CD8-positive, alpha-beta memory T cell (primary cell): ENCODE measurements at regions not wholly inside any gene's neighbourhood (a gene's known extent, or its start where the extent isn't known, plus 50 kb on each side); places are given as distances from the start of the nearest gene placed in this dataset.
A peak's percentile ranks its signal among the peaks of the same experiment; 100 is the strongest.

ENCODE experiments used
- CTCF ChIA-PET: fragments of 350-600 bp; sonication (Branson Sonifier 250); formaldehyde crosslinking; loops from one replicate; lab custom pipeline; 2021; ENCODE audit warnings: antibody characterized with exemption; lab: Charles Lee
- POLR2A ChIA-PET: fragments of 350-600 bp; sonication (Branson Sonifier 250); formaldehyde crosslinking; loops from one replicate; lab custom pipeline; 2021; ENCODE audit warnings: antibody characterized with exemption; lab: Charles Lee
- DNase-seq, 5 donors: peaks; one replicate each; pipeline versions ENCODE4 v3.0.0 to v3.0.0-alpha.2; 2020 to 2022; ENCODE audit warnings: mixed read lengths in 1 of 5
- H3K27ac ChIP-seq: one replicate; pipeline ENCODE4 v1.7.0; 2013; ENCODE audit warnings: low read depth, mild to moderate bottlenecking, low read length, moderate library complexity
- H3K27me3 ChIP-seq: 2 replicates; pipeline ENCODE4 v1.7.0; 2013; ENCODE audit warnings: low read length, mild to moderate bottlenecking; ENCODE audit not compliant: insufficient read depth, poor library complexity, severe bottlenecking
- H3K36me3 ChIP-seq: 2 replicates; pipeline ENCODE4 v1.7.0; 2013; ENCODE audit warnings: mild to moderate bottlenecking, low read length, moderate library complexity; ENCODE audit not compliant: insufficient read depth
- H3K4me1 ChIP-seq: 2 replicates; pipeline ENCODE4 v1.7.0; 2013; ENCODE audit warnings: mild to moderate bottlenecking, low read length, moderate library complexity; ENCODE audit not compliant: insufficient read depth
- H3K4me3 ChIP-seq: 2 replicates; pipeline ENCODE4 v1.7.0; 2013; ENCODE audit warnings: mild to moderate bottlenecking, low read length
- H3K9me3 ChIP-seq: 2 replicates; pipeline ENCODE4 v1.7.0; 2013; ENCODE audit warnings: mild to moderate bottlenecking, low read length
- H3K27ac Mint-ChIP-seq, 8 donors: one replicate each; pipeline ENCODE4 v1.8.0; 2020 to 2021; ENCODE audit warnings: mixed read lengths in 8 of 8, mild to moderate bottlenecking in 6 of 8, inconsistent platforms in 3 of 8, moderate library complexity in 3 of 8
- H3K27me3 Mint-ChIP-seq, 2 donors: one replicate each; pipeline ENCODE4 v1.8.0; 2020 to 2021; ENCODE audit warnings: mixed read lengths in 2 of 2, mild to moderate bottlenecking in 1 of 2, moderate library complexity in 1 of 2
- H3K36me3 Mint-ChIP-seq, 3 donors: one replicate each; pipeline ENCODE4 v1.8.0; 2020 to 2021; ENCODE audit warnings: mixed read lengths in 3 of 3, inconsistent platforms in 1 of 3, mild to moderate bottlenecking in 1 of 3
- H3K4me1 Mint-ChIP-seq, 3 donors: one replicate each; pipeline ENCODE4 v1.8.0; 2020 to 2021; ENCODE audit warnings: mixed read lengths in 3 of 3, inconsistent platforms in 1 of 3, mild to moderate bottlenecking in 1 of 3
- H3K4me3 Mint-ChIP-seq, 7 donors: one replicate each; pipeline ENCODE4 v1.8.0; 2020 to 2021; ENCODE audit warnings: mixed read lengths in 7 of 7, mild to moderate bottlenecking in 6 of 7, moderate library complexity in 4 of 7, inconsistent platforms in 2 of 7
- H3K9me3 Mint-ChIP-seq, 5 donors: one replicate each; pipeline ENCODE4 v1.8.0; 2020 to 2022; ENCODE audit warnings: mixed read lengths in 5 of 5, mild to moderate bottlenecking in 3 of 5, moderate library complexity in 2 of 5, inconsistent platforms in 1 of 5

GRCh38 chr2:121038031-121038430 is 247.0 kb downstream of the TFCP2L1 start:
- H3K36me3 Mint-ChIP-seq: no peaks in the 10 kb centered on the region
- ChIA-PET CTCF (no interaction called here), POLR2A (no interaction called here)

GRCh38 chr2:121038431-121038830 is 246.6 kb downstream of the TFCP2L1 start:
- no peak overlapping the region for H3K4me3 ChIP-seq
- no peak overlapping the region for H3K27ac ChIP-seq
- H3K27me3 ChIP-seq: no peaks in the 10 kb centered on the region
- Mint-ChIP-seq H3K4me1 (no peaks in the 10 kb centered on the region), H3K36me3 (no peaks in the 10 kb centered on the region), H3K27ac (no peak overlapping the region), H3K9me3 (peaks cover 0 to 3% (median 0%) of the 10 kb centered on the region in 5 donors), H3K27me3 (peaks cover 4 to 7% of the 10 kb centered on the region in 2 donors), H3K4me3 (no peak overlapping the region)
- H3K4me1 ChIP-seq: no peaks in the 10 kb centered on the region
- ChIA-PET POLR2A (no interaction called here), CTCF (no interaction called here)
- no peaks in the 10 kb centered on the region for H3K36me3 ChIP-seq
- no peaks in the 10 kb centered on the region for H3K9me3 ChIP-seq
- no peak for DNase-seq

More at GRCh38 chr2:121038031-121038430, 247.0 kb downstream of the TFCP2L1 start:
- H3K4me1 Mint-ChIP-seq: no peaks in the 10 kb centered on the region
- Histone ChIP-seq H3K27ac (no peak overlapping the region), H3K4me3 (no peak overlapping the region), H3K9me3 (no peaks in the 10 kb centered on the region), H3K4me1 (no peaks in the 10 kb centered on the region), H3K27me3 (no peaks in the 10 kb centered on the region), H3K36me3 (no peaks in the 10 kb centered on the region)
- no peak overlapping the region for H3K27ac Mint-ChIP-seq
- peaks cover 0 to 3% (median 0%) of the 10 kb centered on the region in 5 donors for H3K9me3 Mint-ChIP-seq
- H3K27me3 Mint-ChIP-seq: peaks cover 4 to 7% of the 10 kb centered on the region in 2 donors
- DNase-seq: no peak
- H3K4me3 Mint-ChIP-seq: no peak overlapping the region

- no peak overlapping the region for H3K27ac ChIP-seq
- Mint-ChIP-seq H3K36me3 (no peaks in the 10 kb centered on the region), H3K4me1 (no peaks in the 10 kb centered on the region), H3K27ac (no peak overlapping the region), H3K27me3 (peaks cover 4% of the 10 kb centered on the region in 2 donors), H3K9me3 (peaks cover 0 to 3% (median 0%) of the 10 kb centered on the region in 5 donors), H3K4me3 (no peak overlapping the region)
- H3K9me3 ChIP-seq: no peaks in the 10 kb centered on the region
- no peak overlapping the region for H3K4me3 ChIP-seq
- no peaks in the 10 kb centered on the region for H3K4me1 ChIP-seq
- ChIA-PET POLR2A (no interaction called here), CTCF (no interaction called here)
- no peaks in the 10 kb centered on the region for H3K27me3 ChIP-seq
- H3K36me3 ChIP-seq: no peaks in the 10 kb centered on the region
- no peak for DNase-seq
Observed at GRCh38 chr2:121038891-121039616, 245.9 kb downstream of the TFCP2L1 start.

GRCh38 chr2:121039679-121040078 is 245.3 kb downstream of the TFCP2L1 start:
- Mint-ChIP-seq H3K9me3 (peaks cover 0 to 3% (median 0%) of the 10 kb centered on the region in 5 donors), H3K36me3 (no peaks in the 10 kb centered on the region)
- POLR2A ChIA-PET: no interaction called here

GRCh38 chr2:121041516-121041915 is 243.5 kb downstream of the TFCP2L1 start:
- Mint-ChIP-seq H3K9me3 (peaks cover 0 to 3% (median 0%) of the 10 kb centered on the region in 5 donors), H3K27ac (peak overlapping the region in 1 of 8 donors; percentile 34), H3K27me3 (peaks cover 0 to 3% of the 10 kb centered on the region in 2 donors), H3K36me3 (no peaks in the 10 kb centered on the region), H3K4me3 (no peak overlapping the region), H3K4me1 (no peaks in the 10 kb centered on the region)
- Histone ChIP-seq H3K4me1 (no peaks in the 10 kb centered on the region), H3K27ac (no peak overlapping the region), H3K27me3 (no peaks in the 10 kb centered on the region), H3K36me3 (no peaks in the 10 kb centered on the region), H3K4me3 (no peak overlapping the region), H3K9me3 (no peaks in the 10 kb centered on the region)
- no peak for DNase-seq
- POLR2A ChIA-PET: no interaction called here
- CTCF ChIA-PET: no interaction called here

More at GRCh38 chr2:121039679-121040078, 245.3 kb downstream of the TFCP2L1 start:
- Histone ChIP-seq H3K27ac (no peak overlapping the region), H3K36me3 (no peaks in the 10 kb centered on the region), H3K27me3 (no peaks in the 10 kb centered on the region), H3K4me3 (no peak overlapping the region), H3K9me3 (no peaks in the 10 kb centered on the region), H3K4me1 (no peaks in the 10 kb centered on the region)
- CTCF ChIA-PET: no interaction called here
- peaks cover 1 to 4% of the 10 kb centered on the region in 2 donors for H3K27me3 Mint-ChIP-seq
- H3K4me1 Mint-ChIP-seq: no peaks in the 10 kb centered on the region
- no peak for DNase-seq
- H3K27ac Mint-ChIP-seq: no peak overlapping the region
- no peak overlapping the region for H3K4me3 Mint-ChIP-seq

- CTCF ChIA-PET: no interaction called here
- H3K9me3 ChIP-seq: no peaks in the 10 kb centered on the region
Observed at GRCh38 chr2:121043061-121043826, 241.8 kb downstream of the TFCP2L1 start.

GRCh38 chr2:121043827-121044222 is 241.2 kb downstream of the TFCP2L1 start:
- no peaks in the 10 kb centered on the region for H3K4me1 ChIP-seq
- CTCF ChIA-PET: no interaction called here
- peaks cover 0 to 3% (median 0%) of the 10 kb centered on the region in 5 donors for H3K9me3 Mint-ChIP-seq

More at GRCh38 chr2:121043061-121043826, 241.8 kb downstream of the TFCP2L1 start:
- H3K4me3 Mint-ChIP-seq: no peak overlapping the region
- H3K27ac Mint-ChIP-seq: no peak overlapping the region
- no peak overlapping the region for H3K27ac ChIP-seq
- H3K4me1 ChIP-seq: no peaks in the 10 kb centered on the region
- peaks cover 0 to 3% (median 0%) of the 10 kb centered on the region in 5 donors for H3K9me3 Mint-ChIP-seq
- no peaks in the 10 kb centered on the region for H3K36me3 ChIP-seq
- H3K27me3 Mint-ChIP-seq: no peaks in the 10 kb centered on the region
- no peaks in the 10 kb centered on the region for H3K36me3 Mint-ChIP-seq
- H3K4me1 Mint-ChIP-seq: no peaks in the 10 kb centered on the region
- H3K27me3 ChIP-seq: no peaks in the 10 kb centered on the region
- POLR2A ChIA-PET: no interaction called here
- DNase-seq: no peak
- no peak overlapping the region for H3K4me3 ChIP-seq

GRCh38 chr2:121044412-121044811 is 240.6 kb downstream of the TFCP2L1 start:
- H3K4me1 ChIP-seq: no peaks in the 10 kb centered on the region
- no peak overlapping the region for H3K27ac Mint-ChIP-seq
- no peaks in the 10 kb centered on the region for H3K36me3 Mint-ChIP-seq
- peaks cover 0 to 4% (median 0%) of the 10 kb centered on the region in 5 donors for H3K9me3 Mint-ChIP-seq
- H3K27me3 Mint-ChIP-seq: peaks cover 0 to 1% of the 10 kb centered on the region in 2 donors
- no peaks in the 10 kb centered on the region for H3K36me3 ChIP-seq
- H3K9me3 ChIP-seq: no peaks in the 10 kb centered on the region
- H3K4me3 Mint-ChIP-seq: no peak overlapping the region
- no peaks in the 10 kb centered on the region for H3K4me1 Mint-ChIP-seq
- ChIA-PET CTCF (no interaction called here), POLR2A (no interaction called here)
- H3K4me3 ChIP-seq: no peak overlapping the region
- DNase-seq: no peak
- H3K27me3 ChIP-seq: no peaks in the 10 kb centered on the region
- H3K27ac ChIP-seq: no peak overlapping the region

More at GRCh38 chr2:121043827-121044222, 241.2 kb downstream of the TFCP2L1 start:
- no peak overlapping the region for H3K4me3 ChIP-seq
- H3K27me3 ChIP-seq: no peaks in the 10 kb centered on the region
- Mint-ChIP-seq H3K4me1 (no peaks in the 10 kb centered on the region), H3K27ac (no peak overlapping the region), H3K36me3 (no peaks in the 10 kb centered on the region), H3K27me3 (no peaks in the 10 kb centered on the region), H3K4me3 (no peak overlapping the region)
- no peak for DNase-seq
- H3K9me3 ChIP-seq: no peaks in the 10 kb centered on the region
- H3K36me3 ChIP-seq: no peaks in the 10 kb centered on the region
- POLR2A ChIA-PET: no interaction called here
- H3K27ac ChIP-seq: no peak overlapping the region
